Hematopoietic multipotent progenitor cell treated with erythropoietin and hydrocortisone succinate and interleukin-3 and kit ligand, for 15 days (in vitro differentiated cells): ENCODE measurements at regions not wholly inside any gene's neighbourhood (a gene's known extent, or its start where the extent isn't known, plus 50 kb on each side); places are given as distances from the start of the nearest gene placed in this dataset.
"Not testable (repeated sequence)": the region's sequence is repeated elsewhere in the genome, so short reads cannot be mapped to it uniquely, and the experiment has no call there.

Experiments used
- DNase-seq: peaks from one replicate; pipeline ENCODE4 v3.0.0-alpha.2; 2015; ENCODE audit warnings: low spot score

DNA sequence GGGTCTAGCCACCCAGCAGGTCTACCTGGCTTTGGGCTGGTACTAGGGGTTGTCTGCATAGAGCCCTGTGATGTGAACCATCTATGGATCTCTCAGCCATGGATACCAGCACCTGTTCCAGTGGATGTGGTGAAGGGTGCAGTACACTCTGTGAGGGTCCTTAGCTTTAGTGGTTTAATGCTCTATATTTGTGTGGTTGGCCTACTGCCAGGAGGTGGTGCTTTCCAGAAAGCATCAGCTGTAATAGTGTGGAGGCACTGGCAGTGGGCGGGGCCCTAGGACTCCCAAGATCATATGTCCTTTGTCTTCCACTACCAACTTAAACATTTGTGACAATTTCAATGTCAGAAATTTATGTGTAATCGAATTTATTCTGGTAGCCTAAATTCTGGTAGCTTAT is 1065.1 kb downstream of the RPIA start:
- not testable (repeated sequence) for DNase-seq

DNA sequence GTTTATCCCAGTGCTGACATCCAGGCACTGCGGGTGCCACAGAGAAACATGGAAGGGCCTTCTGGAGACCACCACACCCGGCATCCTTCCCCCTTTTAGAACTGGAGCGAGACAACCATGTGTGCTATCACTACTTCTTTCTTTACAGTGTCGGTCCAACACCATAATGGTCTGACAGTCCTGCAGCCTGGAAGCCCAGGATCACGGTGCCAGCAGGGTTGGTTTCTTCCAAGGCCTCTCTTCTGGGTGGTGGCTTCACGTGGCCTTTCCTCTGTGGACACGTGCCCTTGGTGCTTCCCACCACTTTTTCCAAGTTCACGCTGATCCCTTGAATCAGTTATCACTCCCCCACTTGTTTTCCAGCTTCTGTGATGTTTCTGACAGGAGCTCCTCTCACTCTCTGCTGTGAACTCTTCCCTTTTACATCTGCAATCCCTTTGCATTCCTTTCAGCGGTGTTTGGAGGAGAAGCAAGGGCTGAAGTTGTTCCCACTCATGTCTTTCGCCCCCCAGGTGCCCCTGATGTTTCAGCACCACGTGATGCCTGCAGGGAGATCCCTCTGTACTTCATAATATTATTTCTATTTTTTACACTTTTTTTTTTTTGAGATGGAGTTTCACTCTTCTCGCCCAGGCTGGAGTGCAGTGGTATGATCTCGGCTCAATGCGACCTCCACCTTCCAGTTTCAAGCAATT is 1067.0 kb downstream of the RPIA start:
- DNase-seq: not testable (repeated sequence)

DNA sequence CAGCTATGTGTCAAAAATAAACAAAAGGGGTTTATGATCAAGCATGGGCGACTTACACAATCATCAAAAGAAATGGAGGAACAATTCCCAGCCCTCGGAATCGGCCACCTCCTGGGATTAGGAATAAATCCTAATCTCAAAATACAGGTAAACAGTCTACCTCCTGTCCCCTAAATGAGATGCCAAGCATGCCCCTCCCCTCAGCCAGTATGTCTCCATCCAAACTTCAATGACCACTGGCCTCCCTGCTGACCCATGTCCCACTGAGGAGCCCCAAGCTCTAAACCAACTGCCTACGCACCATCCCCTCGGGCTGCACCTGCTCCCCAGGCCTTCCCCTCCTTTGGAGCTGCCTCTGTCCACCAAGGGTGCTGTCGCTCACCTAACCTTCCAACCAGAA is 1069.3 kb downstream of the RPIA start:
- DNase-seq: not testable (repeated sequence)

DNA sequence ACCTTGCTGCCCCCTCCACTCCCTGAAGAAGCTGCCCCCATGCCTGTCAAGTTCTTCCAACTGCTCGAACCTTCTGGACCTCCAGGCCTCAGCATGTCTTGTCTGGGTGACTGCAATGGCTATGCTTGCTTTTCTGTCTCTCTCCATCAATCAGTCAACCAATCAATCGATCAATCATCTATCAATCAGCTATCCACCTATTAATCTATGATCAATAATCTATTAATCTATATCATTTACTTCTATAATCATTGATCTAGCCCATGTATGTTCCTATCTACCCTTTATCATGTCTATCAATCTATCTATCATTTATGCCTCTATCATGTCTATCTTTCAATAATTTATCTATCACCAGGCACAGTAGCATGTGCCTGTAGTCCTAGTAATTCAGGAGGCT is 1069.7 kb downstream of the RPIA start:
- not testable (repeated sequence) for DNase-seq

DNA sequence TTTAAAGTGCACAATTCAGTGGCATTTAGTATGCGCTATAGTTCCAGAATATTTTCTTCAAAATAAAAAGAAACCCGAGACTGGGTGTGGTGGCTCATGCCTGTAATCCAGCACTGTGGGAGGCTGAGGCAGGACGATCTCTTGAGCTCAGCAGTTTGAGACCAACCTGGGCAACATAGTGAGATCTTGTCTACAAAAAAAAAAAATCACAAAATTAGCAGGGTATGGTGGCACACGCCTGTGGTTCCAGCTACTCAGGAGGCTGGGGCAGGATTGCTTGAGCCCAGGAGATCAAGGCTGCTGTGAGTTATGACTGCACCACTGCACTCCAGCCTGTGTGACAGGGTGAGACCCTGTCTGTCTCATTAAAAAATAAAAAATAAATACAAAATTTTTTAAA is 1070.4 kb downstream of the RPIA start:
- not testable (repeated sequence) for DNase-seq

DNA sequence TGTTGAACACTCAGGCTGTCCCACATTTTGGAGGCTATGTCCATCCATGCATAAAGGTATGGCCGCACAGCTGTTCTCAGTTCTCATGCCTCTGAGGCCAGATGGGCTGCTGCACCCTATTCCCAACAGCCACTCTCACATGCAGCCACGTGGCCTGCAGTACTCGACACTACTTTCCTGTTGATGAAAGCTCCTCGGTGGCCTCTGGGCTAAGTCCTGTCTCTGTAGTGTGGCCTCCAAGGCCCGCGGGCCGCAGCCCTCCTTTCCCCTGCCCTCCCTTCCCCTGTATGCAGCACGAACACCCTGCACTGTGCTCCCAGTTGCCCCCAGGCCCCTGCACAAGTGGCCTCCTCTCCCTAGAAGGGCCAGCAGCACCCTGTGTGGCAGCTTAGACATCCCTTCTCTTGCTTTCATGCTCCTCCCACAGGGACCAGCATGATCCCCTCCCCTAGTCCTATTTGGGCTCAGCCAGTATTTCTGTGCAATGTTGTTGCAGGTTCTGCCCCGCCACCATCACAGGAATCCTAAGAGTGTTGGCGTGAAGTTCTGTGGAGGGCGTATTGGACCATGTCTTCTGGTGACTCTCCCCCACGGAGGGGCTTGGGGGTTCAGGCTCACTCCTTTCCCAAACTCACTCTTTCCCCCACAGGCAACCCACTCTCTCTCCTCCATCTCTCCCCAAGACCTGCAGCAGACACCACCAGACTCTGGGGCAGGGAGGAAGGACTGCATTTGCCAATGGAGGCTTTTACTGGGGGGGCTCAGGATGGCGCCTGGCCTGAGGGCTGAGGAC is 1071.2 kb downstream of the RPIA start:
- not testable (repeated sequence) for DNase-seq

DNA sequence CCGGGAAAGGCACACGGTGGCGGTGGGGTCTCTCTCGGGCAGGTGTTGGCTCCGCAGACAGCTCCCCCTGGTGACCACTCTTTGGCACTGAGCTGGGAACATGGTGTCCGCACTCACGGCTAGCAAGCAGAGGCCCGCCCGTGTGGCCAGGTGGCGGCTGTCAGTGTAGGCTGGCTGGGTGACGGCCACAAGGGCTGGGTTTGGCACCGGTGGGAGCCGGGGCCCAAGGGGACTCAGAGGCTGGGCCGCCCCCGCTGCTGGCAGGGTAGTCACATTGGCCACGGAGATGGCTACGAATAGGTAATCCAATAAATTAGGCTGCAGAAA is 1071.7 kb downstream of the RPIA start:
- no peak for DNase-seq

DNA sequence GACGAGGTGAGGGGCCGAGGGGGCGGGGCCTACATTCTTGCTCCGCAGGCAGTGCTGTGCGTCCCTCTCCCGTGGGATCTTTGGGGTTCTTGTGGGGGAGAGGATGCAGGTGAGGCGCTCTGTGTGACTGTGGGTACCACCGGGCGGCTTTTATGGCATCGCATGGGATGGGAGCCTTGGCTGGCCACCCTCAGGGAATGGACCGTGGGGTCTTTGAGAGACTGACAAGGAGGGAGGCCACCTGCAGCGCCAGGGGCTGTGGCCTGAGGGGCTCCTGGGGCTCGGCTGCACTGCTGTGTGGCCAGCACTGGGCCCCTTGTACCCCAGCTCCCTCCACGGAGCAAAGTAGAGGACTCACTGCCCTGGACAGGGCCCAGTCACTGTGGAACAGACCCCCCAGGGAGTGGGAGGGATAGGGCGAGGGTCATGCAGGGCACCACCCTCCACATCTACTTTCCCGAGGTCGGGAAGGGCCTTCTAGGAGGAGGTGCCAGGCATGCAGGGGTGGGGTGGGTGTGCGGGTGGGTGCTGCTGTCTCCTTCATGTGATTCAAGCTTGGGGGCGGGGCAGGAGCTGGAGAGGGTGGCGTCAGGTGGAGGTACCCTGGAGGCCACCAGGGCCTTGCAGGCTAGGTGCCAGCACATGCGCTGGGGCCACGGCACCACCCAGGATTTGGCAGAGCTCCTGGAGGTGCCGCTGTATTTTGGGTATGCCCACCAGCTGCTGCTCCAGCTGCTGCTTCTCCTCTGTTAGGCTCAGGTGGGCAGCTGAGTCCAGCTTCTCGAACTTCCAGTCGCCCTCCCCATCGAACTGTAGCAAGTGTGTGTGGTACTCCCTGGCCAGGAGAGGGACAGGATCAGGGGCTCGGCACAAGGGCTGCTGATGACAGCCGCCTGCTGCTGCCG is 1072.4 kb downstream of the RPIA start:
- no peak for DNase-seq

DNA sequence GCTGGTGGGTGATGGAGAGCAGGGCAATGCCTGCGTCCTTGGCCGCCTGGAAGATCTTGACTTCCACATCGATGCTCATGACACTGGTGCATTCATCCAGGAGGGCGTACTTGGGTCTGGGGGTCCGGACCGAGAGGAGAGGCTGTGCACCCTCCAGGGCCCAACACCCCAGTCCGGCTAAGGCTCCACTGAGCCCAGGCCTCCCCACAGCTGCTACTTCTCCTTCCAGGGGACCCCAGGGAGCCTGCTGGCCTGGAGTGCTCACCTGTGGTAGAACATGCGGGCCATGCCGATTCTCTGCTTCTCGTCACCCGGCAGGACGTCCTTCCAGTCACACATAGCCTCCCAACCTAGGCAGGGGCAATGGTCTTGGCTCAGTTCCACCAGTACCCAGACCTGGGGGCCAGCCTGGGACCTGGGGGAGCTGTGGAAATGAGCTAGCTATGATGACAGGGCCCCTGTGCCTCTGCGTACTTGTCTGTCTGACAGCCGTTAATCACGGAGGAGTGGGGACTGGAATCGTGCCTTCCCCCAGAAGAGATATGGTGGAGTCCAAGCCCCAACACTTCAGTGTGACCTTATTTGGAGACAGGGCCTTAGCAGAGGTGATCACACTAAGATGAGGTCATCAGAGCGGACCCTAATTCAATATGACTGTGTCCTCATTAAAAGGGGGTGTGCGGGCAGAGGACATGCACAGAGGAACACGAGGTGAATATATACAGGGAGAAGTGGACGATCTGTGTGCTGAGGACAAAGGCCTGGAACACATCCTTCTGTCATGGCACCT is 1073.3 kb downstream of the RPIA start:
- not testable (repeated sequence) for DNase-seq

DNA sequence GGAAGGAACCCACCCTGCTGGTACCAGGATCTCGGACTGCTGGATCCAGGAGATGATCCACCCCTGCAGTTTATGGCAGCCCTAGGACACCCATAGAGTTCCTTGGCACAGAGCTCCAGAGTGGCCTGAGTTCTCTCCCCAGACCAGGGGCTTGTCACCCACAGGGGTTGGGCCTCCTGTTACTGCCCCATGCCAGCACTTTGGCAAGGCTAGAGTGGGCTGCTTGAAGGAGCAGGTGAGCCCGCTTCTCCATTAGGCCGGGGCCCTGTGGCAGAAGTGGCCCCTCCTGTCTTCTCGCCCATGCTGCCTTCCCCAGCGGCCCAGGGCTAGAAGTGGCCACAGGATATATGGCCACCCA is 1073.9 kb downstream of the RPIA start:
- DNase-seq: not testable (repeated sequence)

DNA sequence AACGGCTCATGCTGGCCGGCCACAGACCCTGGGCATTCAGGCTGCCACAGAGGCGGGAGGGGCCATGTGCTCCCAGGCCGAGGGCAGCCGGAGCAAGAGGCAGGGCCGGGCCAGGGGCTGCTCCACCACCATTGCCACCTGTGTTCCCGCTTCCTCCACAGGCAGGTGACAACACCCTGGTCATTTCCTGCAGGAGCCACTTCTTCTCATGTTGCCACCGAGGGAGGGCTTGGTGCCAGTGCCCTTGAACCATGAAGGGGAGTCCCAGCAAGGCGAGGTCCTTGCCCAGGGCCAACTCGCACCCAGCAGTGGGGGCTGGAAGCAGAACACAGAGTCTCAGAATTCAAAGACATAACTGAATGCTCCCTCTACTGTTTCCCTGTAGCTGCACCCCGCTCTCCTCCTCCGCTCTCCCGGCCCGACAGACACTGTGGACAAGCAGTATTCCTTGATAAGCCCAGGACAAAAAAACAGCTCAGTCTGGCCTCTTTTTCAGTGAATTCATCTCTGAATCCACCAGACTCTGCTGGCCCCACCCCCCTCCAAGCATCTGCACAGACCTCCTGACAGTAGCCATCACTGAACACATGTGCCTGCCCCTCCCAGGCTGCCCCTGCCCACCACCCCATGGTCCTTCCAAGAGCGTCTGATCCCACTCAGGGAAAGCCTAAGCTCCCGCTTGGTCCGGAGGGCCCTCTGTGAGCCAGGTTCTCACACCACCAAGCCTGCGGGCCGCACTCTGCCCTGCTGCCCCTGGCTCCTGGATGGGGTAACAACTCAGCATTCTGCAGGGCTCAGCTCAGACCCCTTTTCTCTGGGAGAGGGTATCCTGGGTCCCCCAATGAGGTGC is 1074.9 kb downstream of the RPIA start:
- DNase-seq: not testable (repeated sequence)

DNA sequence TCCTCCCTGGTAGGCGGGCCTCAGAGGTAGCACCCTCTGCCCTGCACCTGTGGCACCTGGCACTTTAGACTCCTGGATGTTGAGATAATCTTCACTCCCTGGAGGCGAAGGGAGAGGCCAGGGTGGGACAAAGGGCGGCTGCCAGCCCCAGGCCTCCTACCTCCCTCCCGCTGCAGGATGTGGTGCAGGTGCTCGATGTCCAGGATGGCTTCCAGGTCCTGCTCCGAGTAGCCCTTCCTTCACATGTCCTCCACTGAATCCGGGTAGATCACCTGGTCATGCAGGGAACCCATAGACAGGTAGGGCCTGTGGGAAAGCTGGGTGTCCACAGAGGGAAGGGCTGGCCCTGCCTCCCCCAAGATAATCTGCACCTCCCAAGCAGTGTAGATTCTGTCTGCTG is 1075.6 kb downstream of the RPIA start:
- DNase-seq: not testable (repeated sequence)

DNA sequence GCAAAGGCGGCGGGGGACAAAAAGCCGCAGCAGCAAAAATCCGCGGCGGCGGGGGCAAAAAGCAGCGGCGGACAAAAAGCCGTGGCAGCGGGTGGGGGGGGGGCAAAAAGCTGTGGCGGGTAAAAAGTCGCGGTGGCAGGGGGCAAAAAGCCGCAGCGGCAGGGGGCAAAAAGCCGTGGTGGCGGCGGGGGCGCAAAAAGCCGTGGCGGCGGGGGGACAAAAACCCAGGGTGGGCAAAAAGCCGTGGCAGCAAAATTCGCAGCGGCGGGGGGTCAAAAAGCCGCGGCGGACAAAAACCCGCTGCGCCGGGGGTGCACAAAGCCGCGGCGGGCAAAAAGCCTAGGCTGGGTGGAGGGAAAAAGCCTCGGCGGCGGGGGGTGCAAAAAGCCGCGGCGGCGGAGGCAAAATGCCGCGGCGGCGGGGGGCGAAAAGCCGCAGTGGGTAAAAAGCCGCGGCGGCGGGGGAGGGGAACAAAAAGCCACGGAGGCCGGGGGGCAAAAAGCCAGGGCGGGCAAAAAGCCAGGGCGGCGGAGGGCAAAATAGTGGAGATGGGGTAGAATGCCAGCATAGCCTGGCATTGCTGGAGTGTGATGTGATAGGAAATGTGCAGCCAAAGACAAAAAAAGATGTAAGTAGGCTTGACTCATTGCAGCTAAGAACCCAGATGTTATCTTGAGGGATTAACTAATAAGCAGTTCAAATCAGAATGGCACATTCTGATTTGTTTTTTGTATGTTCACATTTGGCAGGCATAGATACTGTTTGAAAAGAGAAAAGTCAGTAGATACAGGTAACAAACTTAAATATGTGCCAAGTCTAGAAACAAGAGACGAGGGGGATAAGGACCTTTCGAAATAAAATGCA is 1076.3 kb downstream of the RPIA start:
- no peak for DNase-seq

DNA sequence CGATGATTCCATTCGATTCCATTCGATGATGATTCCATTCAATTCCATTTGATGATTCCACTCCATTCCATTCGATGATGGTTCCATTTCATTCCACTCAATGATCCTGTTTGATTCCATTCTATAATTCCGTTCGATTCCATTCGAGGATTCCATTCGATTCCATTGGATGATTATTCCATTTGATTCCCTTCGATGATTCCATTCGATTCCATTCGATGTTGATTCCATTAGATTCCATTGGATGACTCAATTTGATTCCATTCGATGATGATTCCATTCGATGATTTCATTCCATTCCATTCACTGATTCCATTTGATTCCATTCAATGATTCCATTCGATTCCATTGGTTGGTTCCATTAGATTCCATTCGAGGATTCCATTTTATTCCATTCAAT is 1084.4 kb downstream of the RPIA start:
- DNase-seq: no peak

DNA sequence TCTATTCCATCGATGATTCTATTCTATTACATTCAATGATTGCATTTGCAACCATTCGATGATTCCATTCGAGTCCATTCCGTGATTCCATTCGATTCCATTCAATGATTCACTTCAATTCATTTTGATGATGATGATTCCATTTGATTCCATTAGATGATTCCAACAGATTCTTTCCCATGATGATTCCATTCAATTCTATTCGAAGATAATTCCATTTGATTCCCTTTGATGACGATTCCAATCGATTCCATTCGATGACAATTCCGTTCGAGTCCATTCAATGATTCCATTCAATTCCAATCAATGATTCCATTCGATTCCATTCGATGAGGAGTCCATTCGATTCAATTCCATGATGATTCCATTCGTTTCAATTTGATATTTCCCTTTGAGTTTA is 1088.8 kb downstream of the RPIA start:
- no peak for DNase-seq

DNA sequence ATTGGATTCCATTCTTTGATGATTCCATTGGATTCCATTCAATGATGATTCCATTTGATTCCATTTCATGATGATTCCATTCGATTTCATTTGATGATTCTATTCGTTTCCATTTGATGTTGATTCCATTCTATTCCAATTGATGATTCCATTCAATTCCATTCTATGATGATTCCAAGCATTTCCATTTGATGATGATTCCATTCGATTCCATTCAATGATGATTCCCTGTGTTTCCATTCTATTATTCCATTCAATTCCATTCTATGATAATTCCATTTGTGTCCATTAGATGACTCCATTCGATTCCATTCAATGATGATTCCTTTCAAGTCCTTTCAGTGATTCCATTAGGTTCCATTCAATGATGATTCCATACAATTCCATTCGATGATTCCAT is 1090.5 kb downstream of the RPIA start:
- no peak for DNase-seq

DNA sequence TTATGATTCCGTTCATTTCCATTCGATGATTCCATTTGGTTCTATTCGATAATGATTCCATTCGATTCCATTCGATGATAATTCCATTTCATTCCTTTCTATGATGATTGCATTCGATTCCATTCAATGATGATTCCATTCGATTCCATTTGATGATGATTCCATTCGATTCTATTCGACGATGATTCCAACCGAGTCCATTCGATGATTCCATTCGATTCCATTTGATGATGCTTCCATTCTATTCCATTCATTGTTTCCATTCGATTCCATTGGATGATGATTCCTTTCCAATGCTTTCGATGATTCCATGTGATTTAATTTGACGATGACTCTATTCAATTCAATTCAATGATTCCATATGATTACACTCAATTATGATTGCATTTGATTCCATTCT is 1093.5 kb downstream of the RPIA start:
- no peak for DNase-seq

DNA sequence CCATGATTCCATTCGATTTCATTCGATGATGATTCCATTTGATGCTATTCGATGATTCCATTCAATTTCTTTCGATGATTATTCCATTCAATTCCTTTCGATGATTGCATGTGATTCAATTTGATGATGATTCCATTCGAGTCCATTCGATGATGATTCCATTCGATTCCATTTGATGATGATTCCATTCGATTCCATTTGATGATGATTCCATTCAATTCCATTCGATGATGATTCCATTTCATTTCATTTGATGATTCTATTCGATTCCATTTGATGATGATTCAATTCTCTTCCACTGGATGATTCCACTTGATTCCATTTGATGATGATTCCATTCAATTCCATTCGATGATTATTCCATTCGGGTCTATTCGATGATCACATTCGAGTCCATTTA is 1094.1 kb downstream of the RPIA start:
- DNase-seq: not testable (repeated sequence)

DNA sequence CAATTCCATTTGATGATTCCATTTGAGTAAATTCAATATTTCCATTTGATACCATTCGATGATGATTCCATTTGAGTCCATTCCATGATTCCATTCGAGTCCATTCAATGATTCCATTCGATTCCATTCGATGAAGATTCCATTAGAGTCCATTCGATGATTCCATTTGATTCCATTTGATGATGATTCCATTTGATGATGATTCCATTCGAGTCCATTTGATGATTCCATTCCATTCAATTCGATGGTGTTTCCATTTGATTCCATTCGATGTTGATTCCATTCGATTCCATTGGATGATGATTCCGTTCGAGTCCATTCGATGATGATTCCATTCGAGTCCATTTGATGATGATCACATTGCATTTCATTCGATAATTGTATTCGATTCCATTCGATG is 1095.2 kb downstream of the RPIA start:
- DNase-seq: not testable (repeated sequence)

DNA sequence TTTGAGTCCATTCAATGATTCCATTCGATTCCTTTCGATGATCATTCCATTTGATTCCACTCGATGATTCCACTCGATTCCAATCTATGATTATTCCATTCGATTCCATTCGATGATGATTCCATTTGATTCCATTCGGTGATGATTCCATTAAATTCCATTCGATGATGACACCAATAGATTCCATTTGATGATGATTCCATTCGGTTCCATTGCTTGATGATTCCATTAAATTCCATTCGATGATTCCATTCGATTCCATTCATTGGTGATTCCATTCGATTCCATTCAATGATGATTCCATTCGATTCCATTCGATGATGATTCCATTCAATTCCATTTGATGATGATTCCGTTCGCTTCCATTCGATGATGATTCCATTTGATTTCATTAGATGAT is 1104.1 kb downstream of the RPIA start:
- DNase-seq: not testable (repeated sequence)
